Activated CD4-positive, CD25-positive, alpha-beta regulatory T cell treated with anti-CD3 and anti-CD28 coated beads, Interleukin-2, amount 50 U/mL, for 24 hours (primary cell): ENCODE measurements at regions not wholly inside any gene's neighbourhood (a gene's known extent, or its start where the extent isn't known, plus 50 kb on each side); places are given as distances from the start of the nearest gene placed in this dataset.

Experiments used
- ATAC-seq, 2 donors: fragments of 150-1000 bp; cut with Tn5 transposase; one replicate each; pipeline ENCODE4 v1.10.0; 2021; ENCODE audit warnings: mild to moderate bottlenecking in 1 of 2, moderate library complexity in 1 of 2

GRCh38 chr14:98177551-98177950 is 1094.4 kb downstream of the BCL11B start:
- peak; percentile 80 to 82 for ATAC-seq

GRCh38 chr14:98181241-98181640 is 1090.8 kb downstream of the BCL11B start:
- ATAC-seq = no peak

- ATAC-seq = no peak
These were observed 1090.2 kb downstream of the BCL11B start for GRCh38 chr14:98181768-98182167.

GRCh38 chr14:98182393-98183055 is 1089.5 kb downstream of the BCL11B start:
- ATAC-seq = peak; percentile 56 to 59

- no peak for ATAC-seq
These were observed 1088.4 kb downstream of the BCL11B start for GRCh38 chr14:98183556-98183955.

GRCh38 chr14:98184457-98184856 is 1087.5 kb downstream of the BCL11B start:
- ATAC-seq = no peak

- no peak for ATAC-seq
These were observed 1087.0 kb downstream of the BCL11B start for GRCh38 chr14:98185036-98185435.

- ATAC-seq = no peak
These were observed 1085.9 kb downstream of the BCL11B start for GRCh38 chr14:98186140-98186539.

GRCh38 chr14:98187281-98187680 is 1084.7 kb downstream of the BCL11B start:
- no peak for ATAC-seq

- peak; percentile 37 to 39 for ATAC-seq
These were observed 1082.9 kb downstream of the BCL11B start for GRCh38 chr14:98189062-98189461.

- peak; percentile 84 for ATAC-seq
These were observed 1082.5 kb downstream of the BCL11B start for GRCh38 chr14:98189511-98189910.

- ATAC-seq = peak in 1 of 2 donors; percentile 36
These were observed 1082.1 kb downstream of the BCL11B start for GRCh38 chr14:98189944-98190343.

GRCh38 chr14:98192946-98193345 is 1079.1 kb downstream of the BCL11B start:
- no peak for ATAC-seq

GRCh38 chr14:98194821-98195220 is 1077.2 kb downstream of the BCL11B start:
- ATAC-seq = no peak

- no peak for ATAC-seq
These were observed 1076.7 kb downstream of the BCL11B start for GRCh38 chr14:98195256-98195655.

GRCh38 chr14:98197933-98198332 is 1074.1 kb downstream of the BCL11B start:
- peak in 1 of 2 donors; percentile 10 for ATAC-seq

GRCh38 chr14:98198385-98198784 is 1073.6 kb downstream of the BCL11B start:
- ATAC-seq = peak; percentile 80 to 81

- ATAC-seq = no peak
These were observed 1071.4 kb downstream of the BCL11B start for GRCh38 chr14:98200601-98201000.

- no peak for ATAC-seq
These were observed 1068.6 kb downstream of the BCL11B start for GRCh38 chr14:98203421-98203820.

- no peak for ATAC-seq
These were observed 1067.9 kb downstream of the BCL11B start for GRCh38 chr14:98204139-98204538.

- ATAC-seq = no peak
These were observed 1064.6 kb downstream of the BCL11B start for GRCh38 chr14:98207415-98207814.

GRCh38 chr14:98208211-98208611 is 1063.8 kb downstream of the BCL11B start:
- no peak for ATAC-seq

- ATAC-seq = no peak
These were observed 1063.1 kb downstream of the BCL11B start for GRCh38 chr14:98208943-98209342.

- ATAC-seq = peak; percentile 66 to 71
These were observed 1061.8 kb downstream of the BCL11B start for GRCh38 chr14:98210045-98210672.

GRCh38 chr14:98217530-98217929 is 1054.5 kb downstream of the BCL11B start:
- ATAC-seq = no peak
